Endothelial cell of umbilical vein (primary cell): ENCODE measurements at regions not wholly inside any gene's neighbourhood (a gene's known extent, or its start where the extent isn't known, plus 50 kb on each side); places are given as distances from the start of the nearest gene placed in this dataset.

Experiments used
- BruUV-seq: library from RNA; stranded (reverse); fragments of 400-500 nt; replicated peaks from 2 replicates; lab custom pipeline; 2021; lab: Mats Ljungman, UMichigan
- CTCF ChIA-PET: fragments of 300-600, 350-600 bp; sonication (Branson Sonifier 250); formaldehyde crosslinking; loops from one replicate; lab custom pipeline; 2021; ENCODE audit warnings: antibody characterized with exemption, inconsistent platforms; lab: Charles Lee
- POLR2A ChIA-PET: fragments of 300-600, 350-600 bp; sonication (Branson Sonifier 250); formaldehyde crosslinking; loops from one replicate; lab custom pipeline; 2021; ENCODE audit warnings: antibody characterized with exemption, inconsistent platforms; lab: Charles Lee
- DNase-seq: peaks from one replicate; pipeline ENCODE4 v3.0.0-alpha.2; 2011; ENCODE audit warnings: low read depth, low spot score
- FAIRE-seq: peaks from 2 replicates; lab custom pipeline; 2011; peaks lifted over from hg19 to GRCh38; lab: Jason Lieb, UNC
- H2AFZ ChIP-seq: 2 replicates; pipeline ENCODE4 v1.6.0; 2012; ENCODE audit warnings: low read depth, low read length, control low read depth, inconsistent platforms
- H3K27ac ChIP-seq: 2 replicates; pipeline ENCODE4 v1.5.1; 2011; ENCODE audit warnings: low read depth, mild to moderate bottlenecking, control low read depth, low read length, moderate library complexity; ENCODE audit not compliant: insufficient read depth
- H3K27me3 ChIP-seq, 2 experiments: 2 replicates each; pipeline versions ENCODE4 v1.6.0 to v1.6.1; 2011; ENCODE audit warnings: low read length in 2 of 2, mixed read lengths in 1 of 2; ENCODE audit not compliant: control insufficient read depth in 2 of 2, insufficient read depth in 2 of 2
- H3K36me3 ChIP-seq, 2 experiments: 2 replicates in 1 of 2; 3 replicates in 1 of 2; pipeline ENCODE4 v1.5.1; 2011; ENCODE audit warnings: low read length in 2 of 2, mild to moderate bottlenecking in 1 of 2, moderate library complexity in 1 of 2; ENCODE audit not compliant: control insufficient read depth in 2 of 2, insufficient read depth in 2 of 2; ENCODE audit errors: extremely low read depth in 1 of 2
- H3K4me1 ChIP-seq: 3 replicates; pipeline ENCODE4 v1.5.1; 2011; ENCODE audit warnings: mild to moderate bottlenecking, low read length; ENCODE audit not compliant: control insufficient read depth, insufficient read depth; ENCODE audit errors: extremely low read depth
- H3K4me2 ChIP-seq: 2 replicates; pipeline ENCODE4 v1.6.1; 2011; ENCODE audit warnings: low read length, control low read depth, mixed read lengths; ENCODE audit not compliant: insufficient read depth
- H3K4me3 ChIP-seq, 3 experiments: fragments of 200-600 bp in 1 of 3; sonication (generic), shearing (Covaris generic) in 1 of 3; replicated peaks in 1 of 3; 2 replicates each; pipeline ENCODE4 v1.5.1; 2011 to 2016; ENCODE audit warnings: control low read depth in 3 of 3, low read length in 3 of 3, mild to moderate bottlenecking in 2 of 3, inconsistent platforms in 1 of 3, low read depth in 1 of 3, moderate library complexity in 1 of 3; ENCODE audit not compliant: insufficient read depth in 1 of 3
- H3K79me2 ChIP-seq: 2 replicates; pipeline ENCODE4 v1.6.0; 2012; ENCODE audit warnings: low read length, inconsistent platforms; ENCODE audit not compliant: control insufficient read depth, insufficient read depth
- H3K9ac ChIP-seq: replicated peaks from 2 replicates; pipeline ENCODE3; 2011; ENCODE audit warnings: low read length, control low read depth; ENCODE audit not compliant: insufficient read depth; ENCODE audit errors: extremely low read depth
- H3K9me1 ChIP-seq: replicated peaks from 3 replicates; pipeline ENCODE4 v1.6.0; 2011; ENCODE audit warnings: mild to moderate bottlenecking, low read length; ENCODE audit not compliant: control insufficient read depth, insufficient read depth; ENCODE audit errors: extremely low read depth
- H3K9me3 ChIP-seq: replicated peaks from 2 replicates; pipeline ENCODE4 v1.5.1; 2012; ENCODE audit warnings: low read length, inconsistent platforms; ENCODE audit not compliant: control insufficient read depth, insufficient read depth
- H4K20me1 ChIP-seq: replicated peaks from 2 replicates; pipeline ENCODE3; 2011; ENCODE audit warnings: mild to moderate bottlenecking, low read length; ENCODE audit not compliant: control insufficient read depth, insufficient read depth; ENCODE audit errors: extremely low read depth
- EZH2 ChIP-seq: IDR thresholded peaks from 2 replicates; pipeline ENCODE4 v1.6.1; 2012; ENCODE audit warnings: borderline replicate concordance, low read depth, mild to moderate bottlenecking, moderate library complexity, low read length, inconsistent platforms; ENCODE audit not compliant: severe bottlenecking
- FOS ChIP-seq: IDR thresholded peaks from 2 replicates; pipeline ENCODE4 v1.6.1; 2011; ENCODE audit warnings: mild to moderate bottlenecking, low read length, moderate library complexity, borderline replicate concordance; ENCODE audit not compliant: insufficient read depth
- GATA2 ChIP-seq: IDR thresholded peaks from 2 replicates; pipeline ENCODE4 v1.7.0; 2011; ENCODE audit warnings: low read depth, mild to moderate bottlenecking, moderate library complexity, mixed read lengths, low read length; ENCODE audit not compliant: insufficient read length, insufficient read depth
- JUN ChIP-seq: IDR thresholded peaks from 2 replicates; pipeline ENCODE4 v1.6.1; 2011; ENCODE audit warnings: borderline replicate concordance, low read depth; ENCODE audit not compliant: insufficient read length, insufficient read depth
- MYC ChIP-seq: IDR thresholded peaks from one replicate; pipeline ENCODE4 v1.6.1; 2011; ENCODE audit warnings: mild to moderate bottlenecking, low read depth, low read length
- POLR2A ChIP-seq: IDR thresholded peaks from 2 replicates; pipeline ENCODE4 v1.6.1; 2012; ENCODE audit warnings: low read depth, mild to moderate bottlenecking, control low read depth, low read length
- POLR2AphosphoS5 ChIP-seq: IDR thresholded peaks from 2 replicates; pipeline ENCODE4 v1.6.1; 2012; ENCODE audit warnings: low read depth, mild to moderate bottlenecking, control low read depth, low read length, moderate library complexity; ENCODE audit not compliant: insufficient read depth
- dilution Hi-C: fragments of 300-500 bp; cut with MboI; formaldehyde crosslinking; loops from one replicate; pipeline ENCODE4 v1.15.0; 2019; ENCODE audit warnings: low sequenced_read_pairs; ENCODE audit not compliant: extremely low pct_ligation_motif_present
- intact Hi-C: fragments of 100-400 bp; cut with micrococcal nuclease; formaldehyde crosslinking; loops from one replicate; pipeline ENCODE4 v1.10.0; 2022
- TF ChIP-seq, protein P1 (sequence below), 2 donors: IDR thresholded peaks; 1 replicate in 1 of 2; 2 replicates in 1 of 2; pipeline ENCODE4 v1.5.1; 2011; ENCODE audit warnings: low read length in 2 of 2, mild to moderate bottlenecking in 2 of 2, moderate library complexity in 2 of 2, control low read depth in 1 of 2, inconsistent platforms in 1 of 2, low read depth in 1 of 2; ENCODE audit not compliant: insufficient read depth in 1 of 2; ENCODE audit errors: extremely low read depth in 1 of 2
- TF ChIP-seq, protein P2 (sequence below): IDR thresholded peaks from 2 replicates; pipeline ENCODE4 v1.6.1; 2011; ENCODE audit not compliant: insufficient read depth, insufficient read length

DNA sequence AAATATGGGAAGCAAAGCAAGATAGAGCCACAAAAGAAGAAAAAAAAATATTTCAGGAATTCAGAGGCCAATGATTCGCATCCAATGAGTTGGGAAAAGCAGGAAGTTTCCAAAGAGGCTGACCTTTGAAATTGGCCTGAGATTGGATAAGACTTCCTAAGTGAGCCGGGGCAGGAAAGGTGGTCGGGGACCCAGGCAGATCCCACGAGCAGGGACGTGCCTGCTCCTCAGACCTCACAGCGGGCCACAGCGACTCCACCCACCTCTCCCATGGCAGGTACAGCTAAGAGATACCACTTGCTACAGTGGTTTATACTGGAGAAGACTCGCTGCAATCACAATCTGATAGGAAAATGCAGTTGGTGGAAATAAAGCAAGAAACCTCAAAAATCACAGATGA lies 102.8 kb upstream of the SALL3 start:
- Histone ChIP-seq H3K9me1 (no peaks in the 10 kb centered on the region), H3K79me2 (no peaks in the 10 kb centered on the region), H3K27me3 (no peaks in the 10 kb centered on the region), H3K36me3 (no peaks in the 10 kb centered on the region), H3K4me3 (no peak overlapping the region), H3K4me1 (no peaks in the 10 kb centered on the region), H3K9me3 (no peaks in the 10 kb centered on the region), H4K20me1 (no peaks in the 10 kb centered on the region), H3K9ac (no peak overlapping the region), H3K4me2 (no peak overlapping the region), H2AFZ (no peak overlapping the region), H3K27ac (no peak overlapping the region)
- ChIA-PET CTCF (no interaction called here), POLR2A (no interaction called here)
- TF ChIP-seq FOS (no peak), GATA2 (no peak), JUN (no peak), POLR2A (no peak), POLR2AphosphoS5 (no peak), EZH2 (no peak), MYC (no peak)
- TF ChIP-seq, protein P1, sequence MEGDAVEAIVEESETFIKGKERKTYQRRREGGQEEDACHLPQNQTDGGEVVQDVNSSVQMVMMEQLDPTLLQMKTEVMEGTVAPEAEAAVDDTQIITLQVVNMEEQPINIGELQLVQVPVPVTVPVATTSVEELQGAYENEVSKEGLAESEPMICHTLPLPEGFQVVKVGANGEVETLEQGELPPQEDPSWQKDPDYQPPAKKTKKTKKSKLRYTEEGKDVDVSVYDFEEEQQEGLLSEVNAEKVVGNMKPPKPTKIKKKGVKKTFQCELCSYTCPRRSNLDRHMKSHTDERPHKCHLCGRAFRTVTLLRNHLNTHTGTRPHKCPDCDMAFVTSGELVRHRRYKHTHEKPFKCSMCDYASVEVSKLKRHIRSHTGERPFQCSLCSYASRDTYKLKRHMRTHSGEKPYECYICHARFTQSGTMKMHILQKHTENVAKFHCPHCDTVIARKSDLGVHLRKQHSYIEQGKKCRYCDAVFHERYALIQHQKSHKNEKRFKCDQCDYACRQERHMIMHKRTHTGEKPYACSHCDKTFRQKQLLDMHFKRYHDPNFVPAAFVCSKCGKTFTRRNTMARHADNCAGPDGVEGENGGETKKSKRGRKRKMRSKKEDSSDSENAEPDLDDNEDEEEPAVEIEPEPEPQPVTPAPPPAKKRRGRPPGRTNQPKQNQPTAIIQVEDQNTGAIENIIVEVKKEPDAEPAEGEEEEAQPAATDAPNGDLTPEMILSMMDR (IDR thresholded peaks at IDR 0.05; ENCODE audit: extremely low read depth in 1 of 2, insufficient read depth in 1 of 2, low read depth in 1 of 2, low read length in 2 of 2), result no peak
- TF ChIP-seq, protein P2, sequence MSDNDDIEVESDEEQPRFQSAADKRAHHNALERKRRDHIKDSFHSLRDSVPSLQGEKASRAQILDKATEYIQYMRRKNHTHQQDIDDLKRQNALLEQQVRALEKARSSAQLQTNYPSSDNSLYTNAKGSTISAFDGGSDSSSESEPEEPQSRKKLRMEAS, result no peak
- BruUV-seq, result no TSS peak
- dilution Hi-C loops, result no loop called here
- no peak for FAIRE-seq
- intact Hi-C loops, result no loop called here
- no peak for DNase-seq
